Cardiac septum (tissue), 1 donor: ENCODE measurements at regions not wholly inside any gene's neighbourhood (a gene's known extent, or its start where the extent isn't known, plus 50 kb on each side); places are given as distances from the start of the nearest gene placed in this dataset.
"Not testable (repeated sequence)": the region's sequence is repeated elsewhere in the genome, so short reads cannot be mapped to it uniquely, and the experiment has no call there.

Experiments used
- DNase-seq: peaks from one replicate; pipeline ENCODE4 v3.0.0-alpha.2; 2020; ENCODE audit warnings: low spot score
- intact Hi-C: fragments of 100-400 bp; cut with DNase I; formaldehyde crosslinking; loops from one replicate; pipeline ENCODE4 v1.14.0; 2022
- donor health status: DM: no; HTN: no; CAD: no.

GRCh38 chrX:46375831-46376230 is 169.4 kb downstream of the ZNF674 start:
- no peak for DNase-seq
- intact Hi-C loops: loop anchor here (10.0 kb wide), 2 partner anchors 571 to 861 kb away; no protein-coding TSS in a partner anchor

GRCh38 chrX:46374371-46374770 is 170.8 kb downstream of the ZNF674 start:
- no peak for DNase-seq
- intact Hi-C loops: loop anchor here (10.0 kb wide), 2 partner anchors 570 to 860 kb away; no protein-coding TSS in a partner anchor

- no peak for DNase-seq
These were observed 177.7 kb downstream of the ZNF674 start for GRCh38 chrX:46367491-46367890.

DNA sequence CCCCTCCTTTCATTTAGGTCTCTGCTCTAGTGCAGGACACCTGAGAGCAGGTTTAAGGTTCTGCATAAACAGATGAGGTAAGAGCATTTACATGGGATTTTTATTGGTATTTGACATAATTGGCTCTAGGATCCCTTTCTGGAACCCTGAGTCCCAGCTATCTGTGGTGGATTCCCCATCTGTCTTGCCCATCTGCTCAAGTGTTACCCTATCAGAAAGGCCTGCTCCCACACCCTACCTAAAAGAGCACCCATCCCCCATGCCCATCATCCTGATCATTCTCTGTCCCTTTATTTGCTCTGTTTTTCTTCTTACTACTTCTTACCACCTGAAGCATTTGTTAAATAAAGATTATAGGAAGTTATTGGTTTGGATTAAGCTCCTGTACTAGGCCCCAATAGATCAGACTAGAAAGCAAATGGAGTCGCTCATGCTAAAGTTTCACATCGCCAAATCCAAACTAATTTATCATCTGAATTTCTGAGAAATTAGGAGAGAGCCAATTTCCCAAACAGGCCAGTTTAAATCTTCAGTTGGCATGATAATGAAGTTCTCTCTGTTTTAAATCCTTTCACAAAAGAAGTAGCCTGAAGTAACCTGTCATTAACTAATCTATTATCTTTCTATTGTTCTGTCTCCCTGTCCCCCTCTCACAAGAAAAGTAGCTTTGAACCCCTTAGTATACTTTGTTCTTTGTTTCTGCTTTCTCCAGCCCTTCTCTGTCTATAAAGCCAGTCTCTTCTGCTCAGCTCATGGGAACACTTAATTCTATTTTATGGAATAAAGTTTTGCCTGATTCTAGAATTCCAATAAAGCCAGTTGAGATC is 178.6 kb downstream of the ZNF674 start:
- intact Hi-C loops: no loop called here
- no peak for DNase-seq

More at GRCh38 chrX:46367491-46367890, 177.7 kb downstream of the ZNF674 start:
- intact Hi-C loops: no loop called here

GRCh38 chrX:46354481-46354880 is 190.7 kb downstream of the ZNF674 start:
- intact Hi-C loops: no loop called here
- no peak for DNase-seq

DNA sequence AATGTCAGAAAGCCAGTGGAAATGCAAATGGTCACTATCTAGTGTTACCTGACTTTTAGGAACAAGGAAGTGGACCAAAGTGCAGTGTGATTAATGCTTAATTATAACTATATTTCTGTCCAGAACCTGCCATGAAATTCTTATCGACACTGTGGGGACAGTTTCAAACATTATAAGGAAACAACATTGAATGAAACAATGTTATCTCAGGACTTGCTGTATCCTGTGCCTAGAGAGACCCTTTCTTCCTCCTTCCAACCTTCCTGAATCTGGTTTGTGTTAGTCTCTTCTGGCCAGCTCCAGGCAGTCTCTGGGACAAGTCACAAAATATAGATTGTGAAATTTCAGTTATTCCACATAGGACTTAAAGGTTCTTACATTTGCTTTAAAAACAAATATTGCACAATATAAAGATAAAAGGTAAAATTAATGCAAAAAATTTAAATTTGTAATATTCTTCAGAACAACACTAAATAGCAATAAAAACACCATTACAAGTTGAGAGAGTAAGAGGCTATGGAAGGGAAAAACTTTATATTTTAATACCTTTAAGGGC is 203.4 kb downstream of the ZNF674 start:
- intact Hi-C loops: no loop called here
- DNase-seq: no peak

- no peak for DNase-seq
- intact Hi-C loops: no loop called here
These were observed 204.5 kb downstream of the ZNF674 start for GRCh38 chrX:46340696-46341095.

DNA sequence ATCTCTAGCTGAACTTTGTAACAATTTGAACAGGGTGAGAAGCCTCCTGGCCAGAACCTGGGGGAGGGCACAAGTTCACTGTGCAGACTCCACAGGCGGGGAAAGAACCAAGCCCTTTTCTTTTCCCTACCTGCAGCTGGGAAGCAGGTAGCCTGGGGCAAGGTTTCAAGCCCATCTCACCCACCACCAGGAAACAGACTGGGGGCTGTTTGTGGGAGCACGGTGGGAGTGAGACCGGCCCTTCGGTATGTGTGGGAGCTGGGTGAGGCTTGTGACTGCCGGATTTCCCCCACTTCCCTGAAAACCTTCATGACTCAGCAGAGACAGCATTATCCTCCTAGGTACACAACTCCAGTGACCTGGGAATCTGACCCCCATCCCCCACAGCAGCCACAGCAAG is 211.7 kb downstream of the ZNF674 start:
- intact Hi-C loops: no loop called here
- DNase-seq: no peak

DNA sequence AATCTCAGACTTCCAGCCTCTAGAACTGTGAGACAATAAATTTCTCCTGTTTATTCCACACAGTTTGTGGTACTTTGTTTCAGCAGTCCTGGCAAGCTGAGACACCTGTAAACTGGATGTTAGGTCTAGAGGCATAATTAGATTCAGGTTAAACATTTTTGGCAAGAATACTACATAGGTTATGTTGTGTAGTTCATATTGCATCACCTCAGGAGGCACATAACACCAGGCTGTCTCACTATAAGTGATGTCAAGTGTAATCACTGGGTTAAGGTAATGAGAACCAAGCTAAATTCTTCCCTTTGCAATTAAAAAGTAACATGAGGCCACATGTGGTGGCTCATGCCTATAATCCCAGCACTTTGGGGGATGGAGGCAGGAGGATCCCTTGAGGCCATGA is 214.2 kb downstream of the ZNF674 start:
- intact Hi-C loops: no loop called here
- no peak for DNase-seq

DNA sequence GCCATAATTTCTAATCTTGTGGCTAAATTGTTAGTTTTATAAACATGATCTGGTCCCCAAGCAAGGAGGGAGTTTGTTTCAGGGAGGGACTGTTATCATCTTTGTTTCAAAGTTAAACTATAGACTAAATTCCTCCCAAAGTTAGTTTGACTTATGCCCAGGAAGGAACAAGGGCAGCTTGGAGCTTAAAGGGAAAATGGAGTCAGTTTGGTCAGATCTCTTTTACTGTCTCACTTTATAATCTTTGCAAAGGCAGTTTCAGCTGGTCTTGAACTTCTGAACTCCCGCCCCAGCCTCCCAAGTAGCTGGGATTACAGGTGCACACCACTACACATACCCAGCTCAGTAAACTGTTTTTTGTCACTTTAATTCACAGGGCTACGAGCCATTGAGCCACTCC is 214.7 kb downstream of the ZNF674 start:
- no peak for DNase-seq
- intact Hi-C loops: no loop called here

GRCh38 chrX:46328133-46328532 is 217.1 kb downstream of the ZNF674 start:
- DNase-seq: no peak
- intact Hi-C loops: no loop called here

DNA sequence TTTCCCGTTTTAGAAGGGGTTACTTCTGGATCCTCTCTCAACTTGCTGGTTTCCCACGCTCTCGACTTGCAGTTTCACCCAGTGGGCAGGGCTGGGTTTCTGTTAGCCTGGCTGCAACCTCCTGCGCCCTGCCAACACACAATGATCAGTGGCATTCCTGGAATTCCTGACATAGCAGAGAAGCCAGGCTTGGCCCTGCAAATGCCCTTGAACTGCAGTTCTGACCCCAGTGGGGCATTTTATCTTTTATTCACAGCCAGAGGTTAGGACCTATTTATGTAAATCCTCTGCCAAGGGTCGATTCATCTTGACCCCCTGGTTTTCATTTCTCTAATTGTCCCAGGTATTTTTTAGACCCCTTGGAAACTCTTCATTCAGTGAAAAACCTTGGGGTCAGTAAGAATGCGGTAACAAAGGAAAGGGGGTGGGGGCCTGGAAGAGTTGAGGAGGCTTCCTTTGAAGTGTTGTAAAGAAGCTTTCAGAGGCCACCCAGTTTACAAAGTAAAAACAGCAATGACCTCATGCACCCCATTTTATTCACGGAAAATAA is 217.6 kb downstream of the ZNF674 start:
- no peak for DNase-seq
- intact Hi-C loops: no loop called here

GRCh38 chrX:46326161-46326560 is 219.1 kb downstream of the ZNF674 start:
- no peak for DNase-seq
- intact Hi-C loops: no loop called here

GRCh38 chrX:46325312-46325877 is 219.8 kb downstream of the ZNF674 start:
- intact Hi-C loops: no loop called here

GRCh38 chrX:46324166-46324565 is 221.1 kb downstream of the ZNF674 start:
- DNase-seq: no peak
- intact Hi-C loops: no loop called here

More at GRCh38 chrX:46325312-46325877, 219.8 kb downstream of the ZNF674 start:
- DNase-seq: no peak

DNA sequence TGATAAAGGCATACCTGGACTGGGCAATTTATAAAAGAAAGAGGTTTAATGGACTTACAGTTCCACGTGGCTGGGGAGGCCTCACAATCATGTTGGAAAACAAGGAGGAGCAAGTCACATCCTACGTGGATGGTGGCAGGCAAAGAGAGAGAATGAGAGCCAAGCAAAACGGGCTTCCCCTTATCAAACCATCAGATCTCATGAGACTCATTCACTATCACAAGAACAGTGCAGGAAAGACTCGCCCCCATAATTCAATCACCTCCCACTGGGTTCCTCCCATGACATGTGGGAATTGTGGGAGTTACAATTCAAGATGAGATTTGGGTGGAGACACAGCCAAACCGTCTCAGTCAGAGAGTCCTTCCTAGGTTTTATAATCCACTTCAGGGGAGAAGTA is 222.3 kb downstream of the ZNF674 start:
- intact Hi-C loops, DNase-seq: not testable (repeated sequence)

GRCh38 chrX:46321676-46322075 is 223.5 kb downstream of the ZNF674 start:
- intact Hi-C loops: no loop called here
- no peak for DNase-seq

DNA sequence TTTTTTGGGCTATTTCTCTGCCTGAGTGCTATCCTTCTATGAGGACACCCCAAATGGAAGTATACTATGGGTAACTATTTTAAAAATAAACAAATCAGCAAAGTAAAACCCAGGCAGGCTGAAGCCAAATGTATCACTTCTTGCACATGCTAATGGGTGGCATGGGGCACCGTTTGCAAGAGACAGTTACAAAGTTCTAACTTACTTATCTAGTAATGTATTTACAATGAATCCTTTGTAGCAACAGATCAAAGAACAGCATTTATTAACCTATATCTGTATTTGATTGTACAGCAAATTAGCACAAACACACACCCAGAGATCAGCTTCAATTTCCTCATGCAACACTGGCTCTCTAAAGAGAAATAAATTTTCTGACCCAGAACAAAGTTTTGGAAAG is 225.5 kb downstream of the ZNF674 start:
- intact Hi-C loops: no loop called here
- no peak for DNase-seq

GRCh38 chrX:46318551-46318950 is 226.7 kb downstream of the ZNF674 start:
- DNase-seq: no peak
- intact Hi-C loops: no loop called here

DNA sequence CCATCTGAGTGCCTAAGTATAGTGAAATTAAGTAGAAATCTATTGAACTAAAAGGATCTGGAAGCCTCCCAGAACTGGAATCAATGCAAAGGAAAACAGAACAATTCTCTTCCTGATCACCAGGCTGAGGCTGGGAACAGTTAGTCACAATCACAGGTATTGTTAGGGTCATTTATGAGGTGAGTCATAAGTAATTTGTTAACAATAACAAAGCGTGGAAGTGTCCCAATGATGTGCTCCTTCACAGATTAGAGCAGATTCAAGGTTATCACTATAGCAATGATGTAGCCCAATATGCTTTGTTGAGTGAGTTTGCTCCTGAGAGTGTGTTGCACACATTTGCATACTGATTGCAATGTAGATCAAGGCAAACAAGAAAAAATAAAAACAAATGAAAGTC is 228.1 kb downstream of the ZNF674 start:
- intact Hi-C loops: no loop called here
- DNase-seq: no peak
